Stimulated activated CD4-positive, alpha-beta T cell treated with anti-CD3 and anti-CD28 coated beads, Interleukin-4, amount 100 ng/mL, for 1 hour (primary cell): ENCODE measurements at regions not wholly inside any gene's neighbourhood (a gene's known extent, or its start where the extent isn't known, plus 50 kb on each side); places are given as distances from the start of the nearest gene placed in this dataset.

Experiments used
- DNase-seq: peaks from one replicate; pipeline ENCODE4 v3.0.0-alpha.2; 2020

DNA sequence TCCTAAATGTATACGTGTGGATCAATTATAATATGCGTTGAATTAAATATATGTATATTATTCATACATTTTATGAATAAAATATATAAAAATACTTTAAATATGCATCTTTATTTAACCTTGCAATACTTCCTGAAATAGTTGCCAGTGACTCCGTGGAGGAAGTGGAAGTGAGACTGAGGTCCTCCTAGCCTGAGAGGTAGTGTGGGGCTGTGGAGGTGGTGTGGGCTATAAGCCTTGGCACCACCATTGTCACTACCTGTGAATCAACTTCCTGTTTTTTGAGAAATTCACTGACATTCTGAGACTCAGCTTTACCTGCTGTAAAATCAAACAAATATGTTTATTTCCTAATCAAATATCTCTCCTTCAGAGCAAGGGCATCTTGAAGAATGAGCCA is 514.2 kb downstream of the VRK1 start:
- DNase-seq = no peak

DNA sequence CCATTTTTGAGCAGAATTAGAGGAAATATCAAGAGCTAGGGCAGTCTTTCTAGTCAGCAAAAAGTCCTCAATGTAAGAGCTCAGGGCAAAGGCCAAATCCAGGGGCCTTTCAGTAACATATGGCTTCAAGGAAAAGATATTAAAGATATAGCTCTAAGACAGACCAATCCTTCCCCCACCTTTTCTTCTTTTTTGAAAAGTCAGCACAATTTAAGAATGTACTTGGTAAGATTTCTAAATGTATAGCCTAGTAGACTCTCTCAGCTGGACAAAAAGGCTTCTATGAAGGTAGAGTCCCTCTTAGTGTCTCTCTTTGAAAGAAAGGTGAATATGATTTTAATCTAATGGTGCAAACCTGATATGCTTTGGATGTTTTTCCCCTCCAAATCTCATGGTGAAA is 515.7 kb downstream of the VRK1 start:
- no peak for DNase-seq

DNA sequence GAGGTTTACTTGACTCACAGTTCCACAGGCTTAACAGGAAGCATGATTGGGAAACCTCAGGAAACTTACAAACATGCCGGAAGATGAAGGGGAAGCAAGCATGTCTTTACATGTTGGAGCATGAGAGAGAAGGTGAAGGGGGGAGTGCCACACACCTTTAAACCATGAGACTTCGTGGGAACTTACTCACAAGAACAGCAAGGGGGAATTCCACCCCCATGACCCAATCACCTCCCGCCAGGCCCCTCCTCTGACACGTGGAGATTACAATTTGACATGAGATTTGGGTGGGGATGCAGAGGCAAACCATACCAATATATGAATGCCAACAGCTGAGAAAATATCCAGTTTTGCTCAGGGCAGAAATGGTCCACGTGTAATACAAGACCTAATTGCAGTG is 518.6 kb downstream of the VRK1 start:
- DNase-seq = peak; percentile 14

DNA sequence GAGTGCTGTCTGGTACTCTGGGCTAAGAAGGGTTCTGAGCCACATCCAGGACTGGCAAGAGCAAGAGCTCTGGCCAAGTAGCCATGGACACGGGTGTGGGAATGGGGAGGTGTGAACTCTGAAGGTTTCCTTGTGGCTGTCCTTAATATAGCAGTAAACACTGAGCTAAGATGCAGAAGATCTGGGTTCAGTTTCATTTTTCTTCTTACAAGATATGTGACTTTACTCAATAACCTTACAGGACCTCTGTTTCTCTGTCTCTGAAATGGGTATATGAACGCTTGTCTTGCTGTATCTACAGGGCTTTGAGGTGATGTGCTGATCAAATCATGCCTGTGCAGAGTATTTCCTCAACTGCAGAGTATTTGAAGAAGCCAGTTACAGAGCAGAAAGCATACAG is 521.2 kb downstream of the VRK1 start:
- no peak for DNase-seq

DNA sequence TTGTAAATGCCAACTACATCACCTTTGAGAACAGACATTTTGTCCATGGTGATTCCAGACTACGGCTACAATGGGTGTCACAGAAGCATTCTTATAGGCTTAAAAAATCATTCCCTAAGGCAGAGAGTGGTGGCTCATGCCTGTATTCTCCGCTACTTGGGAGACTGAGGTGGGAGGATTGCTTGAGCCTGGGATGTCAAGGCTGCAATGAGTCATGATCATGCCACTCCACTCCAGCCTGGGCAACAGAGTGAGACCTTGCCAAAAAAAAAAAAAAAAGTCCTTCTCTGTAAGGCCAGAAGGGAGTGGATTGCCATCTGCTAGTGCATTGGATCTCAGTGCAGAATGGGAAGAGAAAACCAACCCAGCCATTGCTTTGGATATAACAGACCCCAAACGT is 522.5 kb downstream of the VRK1 start:
- DNase-seq = no peak

GRCh38 chr14:97328743-97329142 is 531.6 kb downstream of the VRK1 start:
- DNase-seq = no peak

GRCh38 chr14:97329701-97330100 is 532.5 kb downstream of the VRK1 start:
- DNase-seq = no peak

DNA sequence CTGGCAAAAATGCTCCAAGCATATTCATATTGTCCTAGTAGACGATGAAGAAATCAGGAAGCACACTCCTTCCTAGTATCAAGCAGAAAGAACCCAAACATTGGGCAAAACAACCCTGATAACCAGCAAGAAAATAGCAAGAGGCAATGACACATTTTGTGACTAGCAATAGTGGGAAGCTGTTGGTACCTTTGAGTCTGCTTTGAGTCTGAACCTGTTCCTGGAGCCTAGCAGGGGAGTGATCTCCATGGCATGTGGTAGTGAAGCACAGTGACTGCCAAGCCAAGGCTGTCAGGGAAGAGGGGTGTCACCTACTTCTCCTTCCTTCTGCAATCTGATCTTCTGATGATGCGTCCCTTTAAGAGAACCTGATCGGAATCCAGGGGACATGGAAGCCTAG is 533.9 kb downstream of the VRK1 start:
- no peak for DNase-seq

GRCh38 chr14:97331526-97331925 is 534.3 kb downstream of the VRK1 start:
- DNase-seq = no peak

DNA sequence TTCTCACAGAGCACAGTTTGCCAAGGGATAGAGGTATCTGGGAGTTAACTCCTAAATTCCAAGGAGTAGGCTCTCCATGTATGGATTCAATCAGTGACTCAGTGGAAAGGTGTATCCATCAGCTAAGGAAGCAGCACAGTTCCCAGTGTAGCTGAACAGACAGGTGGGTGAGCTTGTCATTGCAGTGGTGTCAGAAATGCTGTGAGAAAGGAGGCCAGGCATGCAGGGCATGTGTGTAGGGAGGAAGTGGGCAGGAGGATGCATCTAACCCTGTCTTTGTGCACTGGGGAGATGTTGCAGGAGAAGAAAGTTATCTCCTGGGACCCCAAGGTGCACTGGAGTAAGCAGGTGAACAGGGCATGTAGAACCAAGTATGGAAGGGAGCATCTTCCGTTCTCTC is 539.0 kb downstream of the VRK1 start:
- no peak for DNase-seq

GRCh38 chr14:97336816-97337215 is 539.6 kb downstream of the VRK1 start:
- no peak for DNase-seq

DNA sequence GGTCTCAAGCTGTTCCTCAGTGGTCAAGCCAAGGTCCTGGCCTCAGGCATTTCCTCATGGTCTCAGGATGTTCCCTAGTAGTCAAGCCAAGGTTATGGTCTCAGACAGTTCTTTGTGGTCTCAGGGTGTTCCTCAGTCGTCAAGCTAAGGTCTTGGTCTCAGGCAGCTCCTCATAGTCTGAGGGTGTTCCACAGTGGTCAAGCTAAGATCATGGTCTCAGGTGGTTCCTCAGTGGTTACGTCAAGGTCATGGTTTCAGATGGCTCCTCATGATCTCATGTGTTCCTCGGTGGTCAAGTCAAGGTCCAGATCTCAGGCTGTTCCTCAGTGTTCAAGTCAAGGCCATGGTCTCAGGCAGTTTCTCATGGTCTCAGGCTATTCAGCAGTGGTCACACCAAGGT is 540.1 kb downstream of the VRK1 start:
- no peak for DNase-seq

DNA sequence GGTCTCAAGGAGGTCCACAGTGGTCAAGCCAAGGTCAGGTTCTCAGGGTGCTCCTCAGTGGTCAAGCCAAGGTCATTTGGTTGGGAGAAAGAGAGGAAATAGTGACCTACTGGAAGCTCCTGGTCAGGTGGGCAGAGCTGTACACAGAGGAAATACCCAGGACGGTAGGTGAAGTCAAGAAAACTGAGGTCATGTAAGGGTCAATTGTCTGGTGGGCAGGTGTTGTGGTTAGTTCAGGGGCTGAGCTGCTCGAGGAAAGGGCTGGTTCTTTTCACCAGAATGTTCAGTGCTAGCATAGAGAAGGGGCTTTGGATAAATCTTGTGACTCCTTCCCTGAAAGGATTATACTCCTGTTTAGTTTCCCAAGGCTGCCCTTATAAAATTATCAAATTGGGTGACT is 540.5 kb downstream of the VRK1 start:
- no peak for DNase-seq

- no peak for DNase-seq
These were observed 547.5 kb downstream of the VRK1 start for GRCh38 chr14:97344666-97345065.

DNA sequence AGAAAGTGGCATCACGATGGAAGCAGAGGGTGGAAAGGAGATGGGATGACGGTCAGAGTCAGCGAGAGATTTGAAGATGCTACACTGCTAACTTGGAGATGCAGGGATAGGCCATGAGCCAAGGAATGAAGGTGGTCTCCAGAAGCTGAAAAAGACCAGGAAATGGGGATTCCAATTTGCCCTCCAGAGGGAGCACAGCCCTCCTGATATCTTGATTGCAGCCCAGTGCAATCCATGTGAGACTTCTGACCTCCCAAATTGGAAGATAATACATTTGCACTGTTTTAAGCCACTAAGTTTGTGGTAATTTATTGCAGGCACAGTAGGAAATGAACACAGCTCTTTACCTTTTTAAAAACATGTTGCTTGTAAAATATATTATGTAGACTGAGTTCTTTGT is 549.5 kb downstream of the VRK1 start:
- no peak for DNase-seq

DNA sequence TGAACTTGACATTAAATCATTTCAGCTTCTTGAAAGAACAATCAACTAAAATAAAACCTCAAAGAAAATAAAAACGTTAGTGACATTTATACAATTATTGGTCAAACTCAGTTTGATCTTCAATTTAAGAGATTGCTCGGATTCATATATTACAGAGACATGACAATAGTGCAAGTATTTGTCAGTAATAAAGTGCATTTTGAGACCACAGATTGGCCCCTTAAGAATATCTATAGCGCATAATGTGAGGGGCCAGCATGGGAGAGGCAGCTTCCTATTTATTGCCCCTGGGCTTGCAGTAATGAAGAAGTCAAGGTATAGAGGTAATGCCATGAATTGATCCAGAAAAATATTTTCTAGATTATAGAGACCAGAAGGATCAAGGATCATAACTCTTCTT is 552.3 kb downstream of the VRK1 start:
- DNase-seq = no peak

DNA sequence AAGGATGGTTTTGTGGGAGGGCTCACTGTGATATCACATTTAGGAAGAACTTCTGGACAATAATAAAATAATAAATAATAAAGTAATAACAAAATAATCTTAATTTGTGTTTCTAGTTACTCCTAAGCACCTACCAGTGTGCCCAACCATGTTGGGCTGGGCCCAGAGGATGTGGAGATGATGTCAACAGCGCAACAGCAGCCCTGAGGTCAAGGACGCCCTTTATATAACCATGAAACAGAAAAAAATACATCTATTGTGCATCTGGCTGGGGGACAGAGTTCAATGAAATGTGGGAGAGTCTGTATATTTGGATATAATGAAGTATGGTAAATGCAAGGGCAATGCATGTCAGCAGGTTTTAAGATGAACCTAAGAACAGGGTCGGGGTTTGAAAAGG is 552.8 kb downstream of the VRK1 start:
- DNase-seq = no peak

GRCh38 chr14:97350415-97350814 is 553.2 kb downstream of the VRK1 start:
- DNase-seq = no peak

DNA sequence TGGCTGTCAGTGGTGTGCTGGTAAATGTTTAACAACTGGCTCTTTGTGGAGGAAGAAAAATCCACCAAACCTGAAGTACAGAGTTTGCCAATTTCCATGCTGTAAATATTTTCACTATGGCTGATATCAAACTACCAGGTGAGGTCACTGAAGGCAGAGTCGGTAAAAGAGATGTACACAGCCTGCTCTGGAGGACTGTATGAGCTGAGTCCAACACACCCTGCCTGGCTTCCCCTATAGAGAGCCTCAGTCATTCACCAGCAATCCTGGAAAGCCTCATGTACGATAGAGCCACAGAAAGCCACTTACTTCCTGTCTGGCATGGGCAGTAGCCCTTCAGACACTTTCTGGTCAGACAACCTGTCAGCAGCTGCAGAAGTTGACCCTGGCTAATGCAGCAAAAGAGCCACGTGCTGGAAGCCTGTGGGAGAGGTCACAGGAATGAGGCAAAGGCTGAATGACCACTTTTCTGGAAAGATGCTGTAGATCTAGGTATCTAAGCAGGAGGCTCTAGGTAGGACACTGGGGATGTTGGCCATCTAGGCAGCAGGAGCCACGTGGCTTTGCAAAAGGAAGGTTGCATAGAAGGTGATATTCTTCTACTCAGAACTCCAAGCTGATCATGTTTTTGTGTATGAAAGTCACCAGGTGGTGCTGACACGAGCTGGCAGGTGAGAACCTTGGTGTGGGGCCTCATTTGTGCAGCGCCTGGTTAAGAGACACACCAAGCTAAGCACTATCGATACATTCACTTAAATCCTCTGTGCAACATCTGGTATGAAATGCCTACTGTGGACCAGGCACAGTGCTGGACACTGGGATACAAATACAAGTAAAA is 553.9 kb downstream of the VRK1 start:
- no peak for DNase-seq

DNA sequence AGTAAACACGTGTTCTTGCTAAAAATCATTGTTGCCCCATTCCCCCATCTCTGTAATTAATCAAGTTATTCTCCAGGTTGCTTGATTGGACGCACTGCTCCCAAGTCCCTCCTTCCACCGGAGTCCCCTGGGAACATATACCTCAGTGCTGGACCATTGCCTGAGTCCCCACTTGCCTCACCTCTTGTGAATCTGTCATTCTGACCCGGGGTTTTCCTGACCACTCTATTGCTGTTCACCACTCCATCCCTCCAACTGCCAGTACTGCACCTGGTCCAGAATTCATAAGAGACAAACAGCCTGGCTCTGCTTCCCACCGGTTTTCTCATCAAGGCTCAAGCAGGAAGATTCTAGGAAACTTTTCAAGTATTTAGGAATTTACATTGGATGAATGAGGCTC is 555.9 kb downstream of the VRK1 start:
- DNase-seq = no peak

DNA sequence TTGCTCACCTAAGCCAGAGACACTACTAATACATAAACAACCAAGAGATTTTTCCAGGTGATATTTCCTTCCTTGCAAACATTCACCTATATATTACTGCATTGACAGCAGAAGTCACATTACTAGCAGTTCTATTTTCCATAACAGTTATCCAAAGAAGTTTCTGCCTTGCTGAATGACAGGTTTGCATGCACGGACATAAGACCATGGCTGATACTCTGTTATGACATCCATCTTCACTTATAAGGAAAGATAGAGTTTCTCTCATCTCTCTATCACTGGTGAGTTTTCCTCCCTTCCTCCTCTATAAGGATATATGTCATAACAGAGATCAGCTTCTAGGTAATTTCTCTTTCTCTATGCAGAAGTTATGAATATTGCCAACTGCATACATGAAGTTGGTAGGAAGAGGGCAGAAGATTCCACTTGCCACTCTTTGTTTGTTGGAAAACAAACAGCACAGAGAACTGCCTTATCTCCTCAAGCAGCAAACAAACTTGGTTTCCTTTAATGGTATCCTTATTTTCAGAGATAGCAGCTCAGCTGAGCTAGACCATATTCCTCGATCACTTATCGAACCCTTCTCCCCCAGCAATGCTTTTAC is 557.0 kb downstream of the VRK1 start:
- no peak for DNase-seq

- no peak for DNase-seq
These were observed 562.2 kb downstream of the VRK1 start for GRCh38 chr14:97359341-97359740.

GRCh38 chr14:97361181-97361580 is 564.0 kb downstream of the VRK1 start:
- no peak for DNase-seq

DNA sequence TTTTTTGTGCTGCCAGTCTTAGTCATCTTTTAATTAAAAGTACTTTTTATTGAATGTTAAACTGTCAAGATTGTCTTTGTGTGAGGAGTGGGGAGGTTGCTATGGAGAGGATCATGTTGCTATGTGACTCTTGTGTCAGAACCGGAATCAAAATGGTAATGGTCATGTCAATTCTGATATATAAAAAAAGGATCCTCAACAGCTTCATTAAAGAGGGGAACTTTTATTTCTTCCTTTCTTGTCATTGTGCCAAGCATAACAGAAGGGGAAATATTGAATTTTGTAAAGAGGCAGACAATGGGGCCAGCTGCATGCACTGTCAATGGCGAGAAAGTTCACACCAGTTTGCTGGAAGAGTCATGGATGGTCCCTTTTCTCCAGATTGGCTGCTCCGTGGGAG is 564.8 kb downstream of the VRK1 start:
- no peak for DNase-seq

DNA sequence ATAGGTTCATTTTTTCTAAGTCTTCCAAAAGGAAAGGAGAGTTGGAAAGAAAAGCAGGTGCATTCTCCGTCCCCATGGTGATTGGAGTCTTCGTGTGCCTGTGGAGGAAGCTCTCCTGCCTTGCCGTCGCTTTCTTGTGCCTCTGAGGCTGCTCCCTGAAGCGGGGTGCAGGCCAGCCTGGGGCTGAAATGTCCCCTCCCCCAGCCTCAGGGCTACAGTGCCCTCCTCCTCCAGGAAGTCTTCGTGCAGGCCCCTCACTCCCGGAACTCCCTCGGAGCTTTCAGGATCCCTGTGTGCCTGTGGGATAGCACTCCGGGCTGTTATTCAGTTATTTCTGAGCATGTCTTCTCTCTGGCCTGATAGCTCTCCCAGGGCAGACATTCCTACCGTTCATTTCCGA is 569.2 kb downstream of the VRK1 start:
- no peak for DNase-seq
